GM12878 (cell line): ENCODE measurements at regions not wholly inside any gene's neighbourhood (a gene's known extent, or its start where the extent isn't known, plus 50 kb on each side); places are given as distances from the start of the nearest gene placed in this dataset.

Source experiments
- TF ChIP-seq, protein P1 (sequence below): IDR thresholded peaks from 2 replicates; pipeline ENCODE4 v1.6.1; 2012; ENCODE audit warnings: mild to moderate bottlenecking, low read depth, low read length
- TF ChIP-seq, protein P2 (sequence below): fragments of 450-650 bp; IDR thresholded peaks from 2 replicates; pipeline ENCODE4 v1.6.1; 2017; ENCODE audit warnings: mild to moderate bottlenecking

DNA sequence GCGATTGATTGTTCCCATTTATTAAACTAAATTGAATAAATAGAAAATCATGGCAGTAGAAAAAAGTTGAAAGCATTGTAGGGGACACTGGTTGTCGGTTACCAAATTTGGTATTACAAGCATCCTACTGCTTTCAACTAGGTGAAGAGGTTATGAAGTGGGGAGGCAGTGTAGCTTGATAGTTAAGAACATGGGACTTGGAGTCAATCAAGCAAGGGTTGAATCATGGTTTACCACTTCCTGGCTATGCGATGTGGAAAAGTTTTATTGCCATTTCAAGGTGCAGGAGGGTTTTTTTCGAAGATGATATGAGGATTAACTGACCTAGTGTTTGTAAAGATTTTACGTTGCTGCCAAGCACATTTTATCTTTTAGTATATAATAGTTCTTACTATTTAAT lies 318.2 kb upstream of the KCNH8 start:
- TF ChIP-seq, protein P1, sequence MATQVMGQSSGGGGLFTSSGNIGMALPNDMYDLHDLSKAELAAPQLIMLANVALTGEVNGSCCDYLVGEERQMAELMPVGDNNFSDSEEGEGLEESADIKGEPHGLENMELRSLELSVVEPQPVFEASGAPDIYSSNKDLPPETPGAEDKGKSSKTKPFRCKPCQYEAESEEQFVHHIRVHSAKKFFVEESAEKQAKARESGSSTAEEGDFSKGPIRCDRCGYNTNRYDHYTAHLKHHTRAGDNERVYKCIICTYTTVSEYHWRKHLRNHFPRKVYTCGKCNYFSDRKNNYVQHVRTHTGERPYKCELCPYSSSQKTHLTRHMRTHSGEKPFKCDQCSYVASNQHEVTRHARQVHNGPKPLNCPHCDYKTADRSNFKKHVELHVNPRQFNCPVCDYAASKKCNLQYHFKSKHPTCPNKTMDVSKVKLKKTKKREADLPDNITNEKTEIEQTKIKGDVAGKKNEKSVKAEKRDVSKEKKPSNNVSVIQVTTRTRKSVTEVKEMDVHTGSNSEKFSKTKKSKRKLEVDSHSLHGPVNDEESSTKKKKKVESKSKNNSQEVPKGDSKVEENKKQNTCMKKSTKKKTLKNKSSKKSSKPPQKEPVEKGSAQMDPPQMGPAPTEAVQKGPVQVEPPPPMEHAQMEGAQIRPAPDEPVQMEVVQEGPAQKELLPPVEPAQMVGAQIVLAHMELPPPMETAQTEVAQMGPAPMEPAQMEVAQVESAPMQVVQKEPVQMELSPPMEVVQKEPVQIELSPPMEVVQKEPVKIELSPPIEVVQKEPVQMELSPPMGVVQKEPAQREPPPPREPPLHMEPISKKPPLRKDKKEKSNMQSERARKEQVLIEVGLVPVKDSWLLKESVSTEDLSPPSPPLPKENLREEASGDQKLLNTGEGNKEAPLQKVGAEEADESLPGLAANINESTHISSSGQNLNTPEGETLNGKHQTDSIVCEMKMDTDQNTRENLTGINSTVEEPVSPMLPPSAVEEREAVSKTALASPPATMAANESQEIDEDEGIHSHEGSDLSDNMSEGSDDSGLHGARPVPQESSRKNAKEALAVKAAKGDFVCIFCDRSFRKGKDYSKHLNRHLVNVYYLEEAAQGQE, result no peak
- TF ChIP-seq, protein P2, sequence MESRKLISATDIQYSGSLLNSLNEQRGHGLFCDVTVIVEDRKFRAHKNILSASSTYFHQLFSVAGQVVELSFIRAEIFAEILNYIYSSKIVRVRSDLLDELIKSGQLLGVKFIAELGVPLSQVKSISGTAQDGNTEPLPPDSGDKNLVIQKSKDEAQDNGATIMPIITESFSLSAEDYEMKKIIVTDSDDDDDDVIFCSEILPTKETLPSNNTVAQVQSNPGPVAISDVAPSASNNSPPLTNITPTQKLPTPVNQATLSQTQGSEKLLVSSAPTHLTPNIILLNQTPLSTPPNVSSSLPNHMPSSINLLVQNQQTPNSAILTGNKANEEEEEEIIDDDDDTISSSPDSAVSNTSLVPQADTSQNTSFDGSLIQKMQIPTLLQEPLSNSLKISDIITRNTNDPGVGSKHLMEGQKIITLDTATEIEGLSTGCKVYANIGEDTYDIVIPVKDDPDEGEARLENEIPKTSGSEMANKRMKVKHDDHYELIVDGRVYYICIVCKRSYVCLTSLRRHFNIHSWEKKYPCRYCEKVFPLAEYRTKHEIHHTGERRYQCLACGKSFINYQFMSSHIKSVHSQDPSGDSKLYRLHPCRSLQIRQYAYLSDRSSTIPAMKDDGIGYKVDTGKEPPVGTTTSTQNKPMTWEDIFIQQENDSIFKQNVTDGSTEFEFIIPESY, result no peak
